Astrocyte of the cerebellum (primary cell): ENCODE measurements at regions not wholly inside any gene's neighbourhood (a gene's known extent, or its start where the extent isn't known, plus 50 kb on each side); places are given as distances from the start of the nearest gene placed in this dataset.

ENCODE experiments used
- DNase-seq: peaks from one replicate; pipeline ENCODE4 v3.0.0-alpha.2; 2011; ENCODE audit warnings: low read depth
- H3K4me3 ChIP-seq: 2 replicates; pipeline ENCODE4 v1.5.1; 2011; ENCODE audit warnings: mild to moderate bottlenecking, low read depth, low read length, moderate library complexity
- in situ Hi-C: cut with HindIII; loops from 2 replicates; pipeline ENCODE4 v1.10.0; 2017; ENCODE audit warnings: low sequenced_read_pairs
- TF ChIP-seq, protein P1 (sequence below): IDR thresholded peaks from 2 replicates; pipeline ENCODE4 v1.5.1; 2012; ENCODE audit warnings: low read length, low read depth, moderate library complexity, mild to moderate bottlenecking; ENCODE audit errors: missing control alignments

DNA sequence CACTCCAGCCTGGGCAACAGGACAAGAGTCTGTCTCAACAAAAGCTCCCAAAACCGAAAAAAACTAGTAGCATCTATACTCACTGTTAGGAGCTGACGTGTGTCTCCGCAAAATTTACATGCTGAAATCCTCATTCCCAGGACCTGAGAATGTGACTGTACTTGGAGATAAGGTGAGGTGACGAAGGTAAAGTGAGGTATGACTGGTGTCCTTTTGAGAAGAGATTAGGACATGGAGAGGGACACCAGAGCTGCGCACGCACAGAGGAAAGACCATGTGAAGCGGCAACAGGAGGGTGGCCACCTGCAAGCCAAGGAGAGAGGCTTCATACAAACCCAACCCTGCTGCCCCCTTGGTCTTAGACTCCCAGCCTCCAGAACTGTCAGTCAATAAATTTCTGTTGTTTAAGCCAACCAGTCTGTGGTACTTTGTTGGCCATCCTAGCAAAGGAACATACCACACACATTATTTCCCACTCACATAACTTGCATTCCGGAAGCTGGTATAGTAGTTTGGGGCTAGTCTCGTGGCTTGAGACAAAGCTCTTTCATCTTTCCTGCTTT, 1154.0 kb upstream of the CELF2 start:
- TF ChIP-seq, protein P1, sequence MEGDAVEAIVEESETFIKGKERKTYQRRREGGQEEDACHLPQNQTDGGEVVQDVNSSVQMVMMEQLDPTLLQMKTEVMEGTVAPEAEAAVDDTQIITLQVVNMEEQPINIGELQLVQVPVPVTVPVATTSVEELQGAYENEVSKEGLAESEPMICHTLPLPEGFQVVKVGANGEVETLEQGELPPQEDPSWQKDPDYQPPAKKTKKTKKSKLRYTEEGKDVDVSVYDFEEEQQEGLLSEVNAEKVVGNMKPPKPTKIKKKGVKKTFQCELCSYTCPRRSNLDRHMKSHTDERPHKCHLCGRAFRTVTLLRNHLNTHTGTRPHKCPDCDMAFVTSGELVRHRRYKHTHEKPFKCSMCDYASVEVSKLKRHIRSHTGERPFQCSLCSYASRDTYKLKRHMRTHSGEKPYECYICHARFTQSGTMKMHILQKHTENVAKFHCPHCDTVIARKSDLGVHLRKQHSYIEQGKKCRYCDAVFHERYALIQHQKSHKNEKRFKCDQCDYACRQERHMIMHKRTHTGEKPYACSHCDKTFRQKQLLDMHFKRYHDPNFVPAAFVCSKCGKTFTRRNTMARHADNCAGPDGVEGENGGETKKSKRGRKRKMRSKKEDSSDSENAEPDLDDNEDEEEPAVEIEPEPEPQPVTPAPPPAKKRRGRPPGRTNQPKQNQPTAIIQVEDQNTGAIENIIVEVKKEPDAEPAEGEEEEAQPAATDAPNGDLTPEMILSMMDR = no peak
- in situ Hi-C loops = no loop called here
- H3K4me3 ChIP-seq = no peak overlapping the region
- no peak for DNase-seq

DNA sequence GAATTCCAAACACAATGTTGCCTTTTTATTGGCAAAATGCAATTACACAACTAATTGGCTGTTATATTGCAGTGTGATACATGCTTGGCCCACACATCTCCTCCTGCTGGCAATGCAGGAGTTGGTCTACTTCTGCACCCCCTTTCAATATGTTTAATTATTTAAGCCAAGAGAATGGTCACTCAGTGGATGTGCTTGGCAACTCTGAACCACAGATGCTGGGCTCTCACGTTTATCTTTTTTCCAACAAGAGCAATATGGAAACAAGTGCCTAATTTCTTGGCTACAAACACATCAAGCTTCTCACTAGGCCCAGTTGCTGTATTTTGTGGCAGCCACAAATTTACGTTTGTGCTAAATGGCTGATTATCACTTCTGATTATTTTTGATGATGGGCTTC, 1149.2 kb upstream of the CELF2 start:
- DNase-seq = no peak
- TF ChIP-seq, protein P1 = no peak
- in situ Hi-C loops = no loop called here
- no peak overlapping the region for H3K4me3 ChIP-seq

DNA sequence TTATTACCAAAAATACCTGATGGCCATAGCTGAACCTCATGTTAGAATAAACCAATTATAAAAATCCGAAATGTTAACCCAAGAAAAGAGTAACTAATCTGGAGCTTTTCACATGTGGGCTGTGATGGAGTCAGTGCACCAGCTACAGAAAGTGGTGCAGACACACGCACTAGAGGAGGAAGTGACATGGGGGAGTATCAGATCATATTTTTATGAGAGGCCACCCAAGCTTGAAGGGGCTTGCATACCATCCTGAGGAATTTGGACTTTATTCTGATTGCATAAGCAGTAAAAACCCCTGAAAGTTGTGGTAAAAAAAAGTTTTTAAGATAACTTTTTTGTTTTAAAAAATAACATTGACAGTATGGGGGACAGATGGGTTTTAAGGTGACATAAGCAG, 1148.5 kb upstream of the CELF2 start:
- TF ChIP-seq, protein P1 = no peak
- H3K4me3 ChIP-seq = no peak overlapping the region
- no peak for DNase-seq
- in situ Hi-C loops = no loop called here

DNA sequence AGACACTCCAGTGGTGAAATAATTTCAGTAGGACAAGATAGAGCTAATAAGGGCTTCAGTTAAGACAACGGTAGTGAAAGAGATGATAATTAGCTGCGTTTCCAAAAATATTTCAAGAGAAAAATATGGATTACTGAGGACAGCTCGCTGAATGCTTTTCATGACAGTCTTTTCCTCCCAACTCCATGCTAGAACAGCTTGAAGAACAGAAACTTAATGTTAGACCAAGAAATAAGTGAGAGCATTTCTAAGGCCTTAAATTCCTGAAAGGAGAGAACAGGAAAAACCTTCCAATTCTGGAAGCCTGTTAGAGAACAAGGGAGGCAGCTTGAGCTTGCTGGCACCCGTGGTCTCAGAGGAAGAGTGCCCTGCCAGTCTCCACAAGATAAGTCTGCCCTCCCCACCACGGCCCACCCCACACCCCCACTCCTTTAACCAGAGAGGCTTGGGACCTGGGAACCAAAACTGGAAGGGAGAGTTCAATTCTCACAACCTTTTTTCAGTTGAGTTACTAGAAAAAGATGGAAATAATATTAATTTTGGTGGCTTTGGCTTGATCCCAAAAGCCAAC, 1148.0 kb upstream of the CELF2 start:
- in situ Hi-C loops = no loop called here
- TF ChIP-seq, protein P1 = no peak
- H3K4me3 ChIP-seq = no peak overlapping the region
- DNase-seq = no peak

DNA sequence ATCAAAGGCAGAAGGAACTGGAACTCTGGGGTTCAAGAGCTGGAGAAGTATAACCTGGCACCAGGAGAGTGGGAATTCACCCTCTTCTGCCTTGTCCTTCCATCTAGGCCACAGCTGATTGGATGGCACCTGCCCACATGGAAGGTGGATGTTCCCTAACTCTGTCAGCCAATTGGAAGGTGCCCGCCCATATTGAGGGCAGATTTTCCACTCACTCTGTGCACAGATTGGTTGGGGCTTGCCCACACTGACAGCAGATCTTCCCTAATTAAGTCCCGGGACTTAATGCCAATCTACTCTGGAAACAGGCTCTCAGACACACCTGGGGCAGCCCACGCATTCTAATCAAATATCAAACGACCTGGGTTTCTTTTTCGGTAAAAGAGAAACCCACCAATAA, 1142.3 kb upstream of the CELF2 start:
- H3K4me3 ChIP-seq = no peak overlapping the region
- no peak for DNase-seq
- in situ Hi-C loops = no loop called here
- TF ChIP-seq, protein P1 = no peak

DNA sequence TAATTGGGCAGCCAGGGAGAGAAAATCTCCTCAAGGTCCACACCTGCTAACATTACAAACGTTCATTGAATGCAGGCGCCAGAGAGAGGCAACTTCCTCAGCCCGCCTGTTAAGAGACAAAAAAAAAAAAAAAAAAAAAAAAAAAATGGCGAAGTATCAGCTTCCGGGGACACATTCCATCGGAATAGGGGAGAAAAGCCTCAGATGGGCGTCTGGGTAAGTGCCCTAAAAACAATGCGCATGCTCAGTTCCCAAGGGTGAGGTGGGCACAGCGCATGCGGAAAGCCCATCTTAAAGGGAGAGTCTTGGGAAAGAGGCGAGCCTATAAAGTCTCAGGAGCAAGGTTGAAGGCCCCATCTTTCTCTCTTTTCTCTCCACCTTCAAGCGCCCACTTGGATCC, 1139.7 kb upstream of the CELF2 start:
- no peak for DNase-seq
- TF ChIP-seq, protein P1 = no peak
- in situ Hi-C loops = no loop called here
- no peak overlapping the region for H3K4me3 ChIP-seq
